IPS DF 6.9 (cell line): ENCODE measurements at regions not wholly inside any gene's neighbourhood (a gene's known extent, or its start where the extent isn't known, plus 50 kb on each side); places are given as distances from the start of the nearest gene placed in this dataset.

Experiments used
- DNase-seq: peaks from one replicate; pipeline ENCODE4 v3.0.0-alpha.2; 2013; ENCODE audit warnings: low read depth, low spot score
- H3K27ac ChIP-seq: one replicate; pipeline ENCODE4 v1.5.1; 2013; ENCODE audit warnings: low read length, control low read depth
- H3K27me3 ChIP-seq: 2 replicates; pipeline ENCODE4 v1.6.1; 2013; ENCODE audit warnings: mild to moderate bottlenecking, low read length; ENCODE audit not compliant: control insufficient read depth, insufficient read depth
- H3K36me3 ChIP-seq: 2 replicates; pipeline ENCODE4 v1.6.1; 2013; ENCODE audit warnings: low read length; ENCODE audit not compliant: control insufficient read depth, insufficient read depth
- H3K4me1 ChIP-seq: 2 replicates; pipeline ENCODE4 v1.6.1; 2013; ENCODE audit warnings: low read length; ENCODE audit not compliant: control insufficient read depth, insufficient read depth
- H3K4me3 ChIP-seq: 2 replicates; pipeline ENCODE4 v1.5.1; 2013; ENCODE audit warnings: mild to moderate bottlenecking, low read length
- H3K9me3 ChIP-seq: 2 replicates; pipeline ENCODE4 v1.6.1; 2013; ENCODE audit warnings: low read length, inconsistent platforms; ENCODE audit not compliant: control insufficient read depth, insufficient read depth
- WGBS: extraction: QIAGEN DNeasy Blood & Tissue Kit; methylation state at CpG from one replicate; pipeline ENCODE4 v1.1.7; 2013; ENCODE audit warnings: mixed read lengths, missing lambda C conversion rate; ENCODE audit not compliant: insufficient read length, insufficient coverage; 5-methylcytosine and 5-hydroxymethylcytosine counted together

DNA sequence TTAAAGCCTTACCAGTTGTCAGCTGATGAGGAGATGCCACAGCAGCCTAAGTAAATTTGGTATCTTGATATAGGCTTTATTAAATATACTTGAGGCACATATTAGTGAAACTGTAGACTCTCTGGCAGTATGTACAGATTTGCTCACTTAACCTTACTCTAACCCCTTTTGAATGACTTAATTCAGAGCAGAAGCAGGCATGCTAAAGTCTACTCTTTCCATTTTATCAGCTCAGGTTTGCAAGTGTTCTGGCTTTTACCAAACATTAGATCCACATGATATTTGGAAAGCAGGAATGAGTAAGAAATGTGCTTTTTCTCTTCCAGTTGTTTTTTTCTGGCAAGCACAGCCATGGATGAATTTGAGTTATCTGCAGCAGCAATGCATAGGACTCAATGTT is 541.0 kb upstream of the PCDH9 start:
- H3K27ac ChIP-seq = no peak overlapping the region
- no peaks in the 10 kb centered on the region for H3K9me3 ChIP-seq
- no peak overlapping the region for H3K4me3 ChIP-seq
- no peaks in the 10 kb centered on the region for H3K4me1 ChIP-seq
- H3K27me3 ChIP-seq = no peaks in the 10 kb centered on the region
- no peaks in the 10 kb centered on the region for H3K36me3 ChIP-seq
- DNase-seq = no peak

DNA sequence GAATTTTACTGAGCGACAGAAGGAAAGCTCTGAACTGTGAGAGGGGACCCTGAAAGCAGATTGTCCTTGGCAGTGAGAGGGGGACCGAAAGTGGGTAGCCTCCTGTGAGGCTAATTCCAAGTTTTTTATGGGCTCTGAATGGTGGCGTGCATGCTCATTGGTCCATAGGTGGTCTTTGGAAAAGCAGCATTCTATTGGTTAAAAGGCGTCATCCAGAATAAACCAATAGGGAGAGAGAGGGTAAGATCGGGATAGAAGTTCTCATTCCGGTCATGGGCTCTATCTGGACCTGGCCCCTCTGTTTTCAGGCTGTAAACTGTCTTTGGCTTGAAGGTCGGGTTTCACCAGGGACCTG is 539.8 kb upstream of the PCDH9 start:
- no peak overlapping the region for H3K27ac ChIP-seq
- no peak for DNase-seq
- no CpG with 5 or more reads among the region's 7 CpGs for WGBS

DNA sequence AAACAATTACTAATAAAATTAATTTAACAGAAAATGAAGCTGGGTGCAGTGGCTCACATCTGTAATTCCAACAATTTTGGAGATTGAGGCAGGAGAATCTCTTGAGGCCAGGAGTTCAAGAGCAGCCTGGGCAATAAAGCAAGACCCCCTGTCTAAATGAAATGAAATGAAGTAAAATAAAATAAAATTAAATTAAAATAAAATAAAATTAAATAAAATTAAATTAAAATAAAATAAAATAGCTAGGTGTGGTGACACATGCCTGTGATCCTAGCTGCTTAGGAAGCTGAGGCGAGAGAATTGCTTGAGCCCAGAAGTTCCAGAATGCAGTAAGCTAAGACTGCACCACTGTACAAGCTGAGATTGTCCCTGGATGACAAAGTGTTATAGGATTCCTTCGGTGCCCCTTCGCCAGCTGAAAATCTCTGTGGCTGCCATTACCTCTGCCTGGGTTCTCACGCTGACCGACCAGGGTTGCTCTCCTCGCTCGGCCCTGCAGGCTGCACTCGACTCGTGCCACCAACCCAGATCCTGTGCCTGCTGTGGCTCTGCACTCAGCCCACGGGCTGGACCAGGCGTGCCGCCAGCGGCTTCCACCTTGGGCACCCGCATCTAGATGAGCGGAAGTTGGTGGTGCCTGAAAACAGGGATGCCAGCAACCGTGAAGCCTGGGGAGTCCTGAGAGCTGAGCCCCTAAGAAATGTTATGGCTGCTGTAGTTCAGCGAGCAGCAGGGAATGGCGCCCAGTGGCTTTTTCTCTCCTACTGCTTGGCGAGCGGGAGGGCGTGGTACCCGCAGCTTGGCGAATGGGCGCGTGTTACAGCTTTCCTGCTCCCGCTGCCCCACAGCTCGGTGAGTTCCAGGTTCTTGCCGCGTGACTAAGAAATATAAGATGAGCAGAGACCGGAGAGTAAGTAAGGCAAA is 539.2 kb upstream of the PCDH9 start:
- H3K4me3 ChIP-seq = no peak overlapping the region
- no peak for DNase-seq
- H3K9me3 ChIP-seq = no peaks in the 10 kb centered on the region
- H3K36me3 ChIP-seq = no peaks in the 10 kb centered on the region
- H3K4me1 ChIP-seq = no peaks in the 10 kb centered on the region
- H3K27ac ChIP-seq = no peak overlapping the region
- H3K27me3 ChIP-seq = no peaks in the 10 kb centered on the region
- no CpG with 5 or more reads among the region's 30 CpGs for WGBS

More for the DNA sequence above, 539.8 kb upstream of the PCDH9 start:
- Histone ChIP-seq H3K4me1 (no peaks in the 10 kb centered on the region), H3K4me3 (no peak overlapping the region), H3K36me3 (no peaks in the 10 kb centered on the region), H3K27me3 (no peaks in the 10 kb centered on the region), H3K9me3 (no peaks in the 10 kb centered on the region)

DNA sequence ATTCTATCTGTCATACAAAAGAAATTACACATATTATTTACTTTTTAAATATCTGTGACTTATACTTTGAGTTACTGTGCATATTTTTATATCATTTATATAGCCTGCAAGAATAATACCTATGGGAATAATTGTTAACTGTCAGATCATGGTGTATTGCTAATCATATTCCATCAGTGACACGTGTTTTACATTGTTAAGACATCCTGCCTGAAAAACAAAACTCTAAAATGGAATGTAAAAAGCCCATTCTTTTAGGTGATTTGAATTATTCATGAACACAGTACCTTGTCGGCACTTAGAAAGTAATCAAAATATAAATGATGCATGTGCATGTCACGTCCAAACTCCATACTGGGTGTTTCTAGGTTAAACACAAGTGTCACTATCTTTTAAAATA is 533.8 kb upstream of the PCDH9 start:
- no CpG with 5 or more reads among the region's 3 CpGs for WGBS
- H3K27ac ChIP-seq = no peak overlapping the region
- no peak for DNase-seq
- H3K4me1 ChIP-seq = no peaks in the 10 kb centered on the region
- H3K4me3 ChIP-seq = no peak overlapping the region
- H3K27me3 ChIP-seq = no peaks in the 10 kb centered on the region
- H3K36me3 ChIP-seq = no peaks in the 10 kb centered on the region
- no peaks in the 10 kb centered on the region for H3K9me3 ChIP-seq

DNA sequence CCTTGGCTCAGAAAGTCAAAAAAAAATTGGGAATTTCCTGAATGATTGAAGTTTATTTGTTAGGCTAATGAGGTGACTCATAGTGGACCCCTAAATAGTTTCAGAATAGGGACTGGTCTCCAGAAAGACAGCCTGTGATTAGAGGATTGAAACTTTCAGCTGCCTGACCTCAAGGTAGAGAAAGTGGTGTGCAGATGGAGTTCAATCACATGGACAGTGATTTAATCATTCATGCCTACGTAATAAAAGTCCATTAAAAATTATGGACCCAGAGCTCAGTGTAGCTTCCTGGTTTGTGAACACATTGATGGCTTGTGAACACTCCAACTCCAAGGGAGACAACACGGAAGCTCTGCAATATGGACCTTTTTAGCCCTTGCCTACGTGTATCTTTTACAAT is 533.2 kb upstream of the PCDH9 start:
- WGBS = no CpG with 5 or more reads among the region's 3 CpGs
- Histone ChIP-seq H3K36me3 (no peaks in the 10 kb centered on the region), H3K9me3 (no peaks in the 10 kb centered on the region), H3K27me3 (no peaks in the 10 kb centered on the region), H3K4me1 (no peaks in the 10 kb centered on the region), H3K27ac (no peak overlapping the region), H3K4me3 (no peak overlapping the region)
- DNase-seq = no peak

DNA sequence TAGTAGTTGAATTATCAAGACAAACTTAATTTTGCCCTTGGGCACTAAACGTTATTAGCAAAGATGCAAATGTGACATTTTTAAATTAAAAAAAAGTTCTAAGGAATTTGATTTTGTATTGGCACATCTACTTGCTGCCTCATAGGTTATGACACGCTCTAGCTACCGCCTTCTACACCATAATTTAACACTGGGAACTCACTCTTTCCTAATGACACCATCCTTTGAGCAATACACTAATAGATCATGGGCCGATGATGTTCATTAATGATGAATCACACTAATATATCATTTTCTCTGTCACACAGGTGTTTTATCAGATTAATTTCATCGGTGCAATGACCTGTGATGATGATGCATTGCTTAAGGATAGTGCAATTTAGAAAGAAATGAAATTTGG is 528.8 kb upstream of the PCDH9 start:
- Histone ChIP-seq H3K27me3 (no peaks in the 10 kb centered on the region), H3K4me1 (no peaks in the 10 kb centered on the region), H3K4me3 (no peak overlapping the region), H3K27ac (no peak overlapping the region), H3K36me3 (no peaks in the 10 kb centered on the region), H3K9me3 (no peaks in the 10 kb centered on the region)
- DNase-seq = no peak
- no CpG with 5 or more reads among the region's 5 CpGs for WGBS

DNA sequence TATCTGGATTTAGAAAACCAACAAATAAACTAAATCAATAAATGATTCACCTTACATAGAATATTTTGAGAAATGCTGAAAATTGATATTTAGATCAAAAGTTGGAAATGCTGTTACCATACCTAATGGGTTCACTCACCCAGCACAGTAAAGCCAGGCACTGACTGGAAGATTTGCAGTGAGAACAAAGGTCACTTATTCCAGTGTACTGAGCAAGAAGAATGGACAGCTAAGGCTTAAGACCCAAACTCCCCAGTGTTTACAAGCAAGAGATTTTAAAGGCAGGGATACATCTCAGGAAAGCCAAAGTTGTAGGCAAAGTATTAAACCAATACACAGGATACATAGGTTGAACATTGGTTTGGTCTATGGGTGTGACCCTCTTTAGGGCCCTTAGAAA is 523.9 kb upstream of the PCDH9 start:
- no peak for DNase-seq
- H3K4me3 ChIP-seq = no peak overlapping the region
- no peak overlapping the region for H3K27ac ChIP-seq
- H3K27me3 ChIP-seq = no peaks in the 10 kb centered on the region
- no peaks in the 10 kb centered on the region for H3K4me1 ChIP-seq
- no peaks in the 10 kb centered on the region for H3K36me3 ChIP-seq
- H3K9me3 ChIP-seq = no peaks in the 10 kb centered on the region

DNA sequence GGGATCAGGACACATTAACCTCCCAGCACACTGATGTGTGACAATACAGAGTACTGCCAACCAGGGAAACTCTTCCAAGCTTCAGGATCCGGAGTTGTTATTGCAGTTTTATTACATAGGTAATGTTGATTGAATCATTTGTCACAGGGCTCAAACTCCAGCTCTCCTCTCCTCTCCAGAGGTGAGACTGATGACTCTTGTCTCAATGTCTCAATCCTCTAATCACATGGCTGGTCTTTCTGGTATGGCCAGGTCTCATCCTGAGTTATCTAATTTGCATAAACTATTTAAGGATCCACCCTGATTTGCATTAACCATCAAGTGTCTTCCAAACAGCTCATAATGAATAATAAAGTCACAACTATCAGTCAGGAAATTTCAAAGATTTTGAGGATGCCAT is 522.6 kb upstream of the PCDH9 start:
- DNase-seq = no peak
- no peaks in the 10 kb centered on the region for H3K27me3 ChIP-seq
- H3K4me1 ChIP-seq = no peaks in the 10 kb centered on the region
- H3K9me3 ChIP-seq = no peaks in the 10 kb centered on the region
- H3K4me3 ChIP-seq = no peak overlapping the region
- WGBS = no CpG with 5 or more reads among the region's 1 CpG
- H3K27ac ChIP-seq = no peak overlapping the region
- no peaks in the 10 kb centered on the region for H3K36me3 ChIP-seq

DNA sequence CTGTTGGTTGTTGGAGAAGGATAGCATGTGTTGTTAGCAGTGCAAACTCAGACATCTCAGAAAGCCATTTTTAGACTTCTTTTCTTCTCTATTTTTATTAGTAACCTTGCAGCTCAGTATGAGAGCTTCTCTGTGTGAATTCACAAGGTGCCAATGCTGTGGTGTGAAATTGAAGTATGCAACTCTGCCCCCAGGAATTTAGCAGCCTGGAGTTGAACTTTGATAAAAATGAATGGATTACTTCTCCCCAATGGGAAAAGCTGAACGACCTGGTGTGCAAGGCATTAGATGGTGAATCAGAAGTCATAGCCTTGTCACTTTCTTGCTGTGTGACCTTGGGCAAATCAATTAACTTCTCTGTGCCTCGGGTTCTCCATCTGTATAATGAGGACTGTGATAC is 512.3 kb upstream of the PCDH9 start:
- no peaks in the 10 kb centered on the region for H3K9me3 ChIP-seq
- no CpG with 5 or more reads among the region's 2 CpGs for WGBS
- H3K4me1 ChIP-seq = no peaks in the 10 kb centered on the region; the same call in 1 of the 2 replicates
- no peaks in the 10 kb centered on the region for H3K27me3 ChIP-seq
- no peak for DNase-seq
- no peak overlapping the region for H3K4me3 ChIP-seq
- no peaks in the 10 kb centered on the region for H3K36me3 ChIP-seq
- no peak overlapping the region for H3K27ac ChIP-seq

DNA sequence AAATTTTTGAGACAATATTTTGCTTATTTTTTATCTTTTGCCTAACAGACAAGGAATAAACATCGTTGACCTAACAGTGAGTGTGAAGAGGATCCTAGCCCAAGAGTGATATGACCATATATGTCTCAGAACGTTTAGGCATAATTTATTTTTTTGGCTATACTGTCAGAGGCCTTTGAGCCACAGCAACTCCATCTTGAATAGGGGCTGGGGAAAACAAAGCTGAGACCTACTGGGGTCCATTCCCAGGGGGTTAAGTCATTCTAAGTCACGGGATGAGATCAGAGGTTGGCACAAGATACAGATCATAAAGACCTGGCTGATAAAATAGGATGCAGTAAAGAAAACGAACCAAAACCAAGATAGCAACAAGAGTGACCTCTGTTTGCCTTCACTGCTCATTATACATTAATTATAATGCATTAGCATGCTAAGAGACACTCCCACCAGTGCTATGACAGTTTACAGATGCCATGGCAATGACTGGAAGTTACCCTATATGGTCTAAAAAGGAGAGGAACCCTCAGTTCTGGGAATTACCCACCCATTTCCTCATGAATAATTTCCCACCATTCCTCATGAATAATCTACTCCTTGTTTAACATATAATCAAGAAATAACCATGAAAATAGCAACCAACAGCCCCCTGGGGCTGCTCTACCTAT is 510.9 kb upstream of the PCDH9 start:
- WGBS = no CpG with 5 or more reads among the region's 4 CpGs
- H3K4me1 ChIP-seq = no peaks in the 10 kb centered on the region; the same call in 1 of the 2 replicates
- H3K27me3 ChIP-seq = no peaks in the 10 kb centered on the region
- H3K4me3 ChIP-seq = no peak overlapping the region
- no peaks in the 10 kb centered on the region for H3K36me3 ChIP-seq
- no peak for DNase-seq
- no peak overlapping the region for H3K27ac ChIP-seq
- H3K9me3 ChIP-seq = no peaks in the 10 kb centered on the region
